Ureter (tissue), 1 donor: ENCODE measurements at regions not wholly inside any gene's neighbourhood (a gene's known extent, or its start where the extent isn't known, plus 50 kb on each side); places are given as distances from the start of the nearest gene placed in this dataset.
"Not testable (repeated sequence)": the region's sequence is repeated elsewhere in the genome, so short reads cannot be mapped to it uniquely, and the experiment has no call there.

Experiments
- DNase-seq: peaks from one replicate; pipeline ENCODE4 v3.0.0-alpha.2; 2020; ENCODE audit warnings: low spot score
- donor health status: DM: yes; HTN: yes; CAD: no.

DNA sequence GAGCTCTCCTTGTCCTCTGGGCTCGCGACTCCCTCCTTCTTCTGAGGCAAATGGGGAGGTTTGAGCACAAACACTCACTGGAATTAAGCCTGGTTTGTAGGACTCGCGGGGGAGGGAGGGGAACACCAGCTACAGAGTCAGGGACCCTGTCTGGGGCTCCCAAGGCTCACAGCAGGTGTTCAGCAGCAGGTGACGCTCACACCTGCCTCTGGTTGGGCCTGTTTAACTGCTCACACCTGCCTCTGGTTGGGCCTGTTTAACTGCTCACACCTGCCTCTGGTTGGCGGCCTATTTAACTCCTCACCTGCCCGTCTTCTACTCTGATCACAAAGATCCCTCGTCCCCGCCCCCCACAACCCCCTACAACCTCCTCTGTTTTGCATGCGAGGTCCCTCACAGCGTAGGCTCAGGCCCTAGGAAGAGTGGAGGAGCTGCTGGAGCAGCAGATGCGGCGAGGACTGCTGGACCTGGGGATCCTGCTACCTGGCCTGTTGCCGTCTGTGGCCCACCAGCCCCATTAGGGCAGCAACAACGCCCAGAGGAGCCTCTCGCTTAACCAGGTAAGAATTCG, 181.9 kb downstream of the ERMARD start:
- no peak for DNase-seq

- DNase-seq: no peak
Observed at GRCh38 chr6:169932491-169932890, 181.1 kb downstream of the ERMARD start.

DNA sequence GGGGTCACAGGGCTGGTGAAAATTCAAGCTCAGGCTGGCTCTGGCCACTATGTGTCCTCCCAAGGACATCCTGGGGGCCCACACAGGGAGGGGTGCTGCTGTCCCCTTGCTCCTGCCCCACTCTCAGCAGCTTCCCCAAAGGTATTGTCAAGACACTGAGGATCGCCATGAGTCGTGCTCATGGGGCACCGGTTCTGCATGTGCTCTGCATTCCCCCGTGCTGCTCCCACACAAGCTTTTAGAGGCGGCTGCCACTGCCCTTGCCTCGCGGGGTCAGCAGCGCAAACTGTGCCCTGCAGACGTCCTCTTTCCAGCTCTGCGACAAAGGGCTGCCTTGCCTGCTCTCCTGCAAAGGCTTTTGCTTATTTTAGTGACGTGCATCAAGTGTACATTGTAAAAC, 179.8 kb downstream of the ERMARD start:
- no peak for DNase-seq

- no peak for DNase-seq
Observed at GRCh38 chr6:169930799-169931198, 179.4 kb downstream of the ERMARD start.

DNA sequence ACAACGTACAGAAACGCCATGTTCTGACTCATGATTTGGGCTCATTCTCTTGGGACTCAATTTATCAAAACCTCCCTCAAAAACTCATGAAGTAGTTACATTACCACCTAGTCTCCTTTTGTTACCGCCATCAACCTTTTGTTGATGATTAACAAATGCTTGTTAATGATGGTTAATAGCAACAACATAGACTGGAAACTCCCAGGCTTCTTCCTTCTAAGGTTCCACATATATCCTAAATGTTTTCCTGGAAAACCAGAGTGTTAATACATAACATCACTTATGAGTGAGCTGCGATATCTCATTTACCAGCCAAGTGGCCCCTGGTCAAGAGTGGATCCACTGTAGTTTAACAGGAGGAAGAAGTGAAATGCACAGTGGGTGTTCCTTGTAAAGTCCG, 176.3 kb downstream of the ERMARD start:
- no peak for DNase-seq

- no peak for DNase-seq
Observed at GRCh38 chr6:169926617-169927417, 175.4 kb downstream of the ERMARD start.

DNA sequence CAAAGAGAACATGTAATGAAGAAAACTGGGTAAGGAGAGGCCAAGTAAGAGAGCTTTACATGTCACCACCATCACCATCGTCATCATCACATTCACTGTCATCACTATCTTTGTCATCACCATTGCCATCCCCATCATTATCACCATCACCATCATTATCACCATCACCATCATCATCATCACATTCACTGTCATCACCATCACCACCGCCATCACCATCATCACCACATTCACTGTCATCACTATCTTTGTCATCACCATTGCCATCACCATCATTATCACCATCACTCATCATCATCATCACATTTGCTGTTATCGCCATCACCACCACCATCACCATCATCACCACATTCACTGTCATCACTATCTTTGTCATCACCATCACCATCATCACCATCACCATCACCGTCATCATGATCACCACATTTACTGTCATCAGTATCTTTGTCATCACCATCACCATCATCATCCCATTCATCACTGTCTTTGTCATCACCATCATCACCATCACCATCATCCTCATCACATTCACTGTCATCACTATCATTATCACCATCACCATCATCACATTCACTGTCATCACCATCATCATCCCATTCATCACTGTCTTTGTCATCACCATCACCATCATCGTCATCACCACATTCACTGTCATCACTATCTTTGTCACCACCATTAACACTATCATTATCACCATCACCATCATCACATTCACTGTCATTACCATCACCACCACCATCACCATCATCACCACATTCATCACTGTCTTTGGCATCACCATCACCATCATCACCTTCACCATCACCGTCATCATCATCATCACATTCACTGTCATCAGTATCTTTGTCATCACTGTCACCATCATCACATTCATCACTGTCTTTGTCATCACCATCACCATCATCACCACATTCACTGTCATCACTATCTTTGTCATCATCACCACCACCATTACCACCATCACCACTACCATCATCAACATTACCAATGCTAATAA, 172.3 kb downstream of the ERMARD start:
- no peak for DNase-seq

- no peak for DNase-seq
Observed at GRCh38 chr6:169921853-169922824, 170.7 kb downstream of the ERMARD start.

DNA sequence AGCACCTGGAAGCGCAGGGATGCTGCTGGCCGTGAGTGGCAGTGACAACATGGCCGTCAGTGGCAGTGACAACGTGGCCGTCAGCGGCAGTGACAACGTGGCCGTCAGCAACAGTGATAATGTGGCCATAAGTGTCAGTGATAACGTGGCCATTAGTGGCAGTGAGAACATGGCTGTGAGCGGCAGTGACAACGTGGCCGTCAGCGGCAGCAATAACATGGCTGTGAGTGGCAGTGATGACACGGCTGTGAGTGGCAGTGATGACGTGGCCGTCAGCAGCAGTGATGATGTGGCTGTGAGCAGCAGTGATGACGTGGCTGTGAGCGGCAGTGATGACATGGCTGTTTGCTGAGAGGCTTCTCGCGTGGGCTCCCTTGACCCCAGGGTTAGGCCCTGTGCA, 169.8 kb downstream of the ERMARD start:
- no peak for DNase-seq

GRCh38 chr6:169920359-169921020, 169.1 kb downstream of the ERMARD start:
- no peak for DNase-seq

- no peak for DNase-seq
Observed at GRCh38 chr6:169918954-169919549, 167.6 kb downstream of the ERMARD start.

DNA sequence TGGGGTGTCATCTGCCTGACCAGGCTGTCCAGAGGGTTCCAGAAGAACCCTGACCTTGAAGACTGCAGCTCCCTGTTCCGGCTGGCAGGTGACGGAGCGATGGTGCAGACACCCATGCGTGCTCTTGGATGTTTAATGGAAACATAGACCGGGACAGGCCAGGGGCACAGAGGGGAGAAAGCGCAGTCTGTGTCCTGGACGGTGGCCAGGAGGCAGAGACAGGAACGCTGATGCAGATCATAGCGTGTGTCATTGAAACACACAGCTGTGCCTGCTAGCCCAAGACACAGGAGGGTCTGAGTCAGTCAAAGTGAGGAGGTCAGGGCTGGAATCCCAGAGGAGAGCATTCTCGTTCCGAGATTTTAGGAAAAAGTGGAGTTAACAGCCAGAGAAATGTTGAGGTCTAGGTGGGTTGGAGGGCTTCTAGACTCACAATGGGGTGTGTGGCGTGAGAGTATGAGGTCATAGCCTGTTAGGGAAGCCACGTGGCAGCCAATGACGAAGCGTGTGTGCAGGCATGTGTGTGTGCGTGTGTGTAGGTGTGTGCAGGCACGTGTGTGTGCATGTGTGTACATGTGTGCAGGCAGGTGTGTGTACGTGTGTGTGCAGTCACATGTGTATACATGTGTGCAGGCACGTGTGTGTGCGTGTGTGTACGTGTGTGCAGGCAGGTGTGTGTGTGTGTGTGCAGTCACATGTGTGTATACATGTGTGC, 167.0 kb downstream of the ERMARD start:
- no peak for DNase-seq

- DNase-seq: no peak
Observed at GRCh38 chr6:169917153-169917552, 165.7 kb downstream of the ERMARD start.

- no peak for DNase-seq
Observed at GRCh38 chr6:169915769-169916550, 164.5 kb downstream of the ERMARD start.

DNA sequence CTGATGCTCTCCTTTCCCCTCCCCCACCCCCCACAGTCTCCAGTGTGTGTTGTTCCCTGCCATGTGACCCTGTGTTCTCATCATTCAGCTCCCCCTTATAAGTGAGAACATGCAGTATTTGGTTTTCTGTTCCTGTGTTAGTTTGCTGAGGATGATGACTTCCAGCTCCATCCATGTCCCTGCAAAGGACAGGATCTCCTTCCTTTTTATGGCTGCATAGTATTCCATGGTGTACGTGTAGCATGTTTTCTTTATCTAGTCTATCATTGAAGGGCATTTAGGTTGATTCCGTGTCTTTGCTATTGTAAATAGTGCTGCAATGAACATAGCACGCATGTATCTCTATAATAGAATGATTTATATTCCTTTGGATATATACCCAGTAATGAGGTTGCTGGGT, 162.3 kb downstream of the ERMARD start:
- DNase-seq: not testable (repeated sequence)

- no peak for DNase-seq
Observed at GRCh38 chr6:169913096-169913638, 161.7 kb downstream of the ERMARD start.

DNA sequence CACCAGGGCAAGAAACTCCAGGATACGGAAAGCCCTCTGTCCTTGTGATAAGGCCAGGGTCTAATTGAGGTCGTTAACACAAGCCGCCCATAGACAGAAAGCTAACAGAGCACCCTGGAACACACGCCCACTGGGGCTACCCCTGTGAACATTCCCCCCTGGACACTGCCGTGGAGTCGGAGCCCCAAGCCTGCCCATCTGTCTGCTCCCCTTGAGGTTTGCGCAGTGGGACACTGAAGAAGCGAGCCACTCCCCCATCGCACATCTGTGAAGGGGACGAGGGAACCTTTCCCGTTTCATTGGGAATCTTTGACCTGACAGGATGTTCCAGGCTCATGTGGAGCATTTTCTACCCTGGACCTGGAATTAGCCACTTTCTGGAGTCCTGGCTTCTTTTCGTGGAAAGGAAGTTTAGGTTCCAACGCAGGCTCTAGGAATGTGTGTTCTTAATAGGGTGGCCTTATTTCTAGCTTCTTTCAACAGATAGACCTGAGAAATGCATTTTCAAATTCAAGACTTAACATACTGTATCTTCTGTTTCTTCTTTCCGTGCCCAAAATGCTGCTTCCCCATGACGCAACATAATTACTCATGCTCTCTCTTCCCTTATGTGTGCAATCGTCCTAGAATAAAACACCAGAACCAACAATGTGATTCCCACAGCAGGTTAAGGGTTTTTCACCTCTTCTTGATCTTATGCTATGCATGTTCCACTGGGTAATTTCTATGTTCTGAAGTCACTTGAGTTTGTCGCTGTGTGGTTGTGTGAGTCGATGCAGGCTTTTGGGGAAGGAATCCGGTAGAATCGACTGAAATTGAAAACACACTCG, 161.1 kb downstream of the ERMARD start:
- no peak for DNase-seq
